ENCODE measurements at regions not wholly inside any gene's neighbourhood (a gene's known extent, or its start where the extent isn't known, plus 50 kb on each side); places are given as distances from the start of the nearest gene placed in this dataset.

GRCh38 chr2:184504252-184504651 lies 94.1 kb upstream of the ZNF804A start:
- RAD21 ChIA-PET (ENCODE audit: low non-redundant PET in 1 of 2, low total read pairs in 2 of 2, uncharacterized antibody in 2 of 2, unreplicated experiment in 2 of 2): no interaction called here
- TF ChIP-seq ZNF274 (IDR thresholded peaks at IDR 0.05; ENCODE audit: low read depth, low read length) (no peak), CEBPB (IDR thresholded peaks at IDR 0.05; ENCODE audit: low read depth) (no peak), ZFX (IDR thresholded peaks at IDR 0.05) (no peak), REST (IDR thresholded peaks at IDR 0.05; ENCODE audit: low read depth) (no peak), ATF3 (IDR thresholded peaks at IDR 0.05) (no peak), YY1 (IDR thresholded peaks at IDR 0.05; ENCODE audit: extremely low read depth, insufficient replicate concordance, low read depth, low read length) (no peak), EGR1 (IDR thresholded peaks at IDR 0.05; ENCODE audit: low read depth) (no peak), ELF1 (IDR thresholded peaks at IDR 0.05; ENCODE audit: borderline replicate concordance, low read depth) (no peak), EZH2phosphoT487 (IDR thresholded peaks at IDR 0.05; ENCODE audit: borderline replicate concordance) (no peak), FOSL1 (IDR thresholded peaks at IDR 0.05; ENCODE audit: low read depth) (no peak), POLR2A (IDR thresholded peaks at IDR 0.05; ENCODE audit: borderline replicate concordance, extremely low read depth, insufficient read depth, insufficient read length) (no peak)
- H3K9me3 ChIP-seq (ENCODE audit: control insufficient read depth in 1 of 2, insufficient read depth in 1 of 2, low read depth in 1 of 2, low read length in 2 of 2): no peaks in the 10 kb centered on the region
- no peak overlapping the region for H3K9ac ChIP-seq (ENCODE audit: low read length)
- H3K27ac ChIP-seq (ENCODE audit: low read depth, low read length): no peak overlapping the region
- no peaks in the 10 kb centered on the region for H3K9me2 ChIP-seq (ENCODE audit: insufficient read depth)
- no TSS peak for BruUV-seq (replicated peaks)
- ATAC-seq (no peak), DNase-seq (ENCODE audit: low read depth, low spot score) (no peak)
- H3K79me2 ChIP-seq (ENCODE audit: insufficient read depth, low read length): no peaks in the 10 kb centered on the region
- H3K4me1 ChIP-seq (ENCODE audit: control insufficient read depth in 1 of 2, insufficient read depth in 2 of 2, low read length in 2 of 2): no peaks in the 10 kb centered on the region
- H3K4me3 ChIP-seq (replicated peaks in 1 of 2; ENCODE audit: low read depth in 1 of 2, low read length in 2 of 2): no peak overlapping the region
- H2AFZ ChIP-seq (ENCODE audit: low read depth, low read length, poor library complexity, severe bottlenecking): no peak overlapping the region
- H3K36me3 ChIP-seq (ENCODE audit: control insufficient read depth in 1 of 2, insufficient read depth in 2 of 2, low read length in 2 of 2): no peaks in the 10 kb centered on the region
- no peak overlapping the region for H3K4me2 ChIP-seq (ENCODE audit: low read length)
- H3K27me3 ChIP-seq (ENCODE audit: insufficient read depth, low read length): no peaks in the 10 kb centered on the region
- H4K20me1 ChIP-seq (ENCODE audit: insufficient read depth): no peaks in the 10 kb centered on the region
- CTCF ChIA-PET: no interaction called here
- POLR2A ChIA-PET: no interaction called here
- intact Hi-C loops (cut with micrococcal nuclease): no loop called here
